Hepatocyte (in vitro differentiated cells): ENCODE measurements at regions not wholly inside any gene's neighbourhood (a gene's known extent, or its start where the extent isn't known, plus 50 kb on each side); places are given as distances from the start of the nearest gene placed in this dataset.

ENCODE experiments used
- EZH2 ChIP-seq: fragments of 200-600 bp; sonication (generic); IDR thresholded peaks from 2 replicates; pipeline ENCODE4 v1.6.1; 2016; ENCODE audit warnings: antibody characterized with exemption, mild to moderate bottlenecking, borderline replicate concordance
- EZH2phosphoT487 ChIP-seq: fragments of 200-600 bp; sonication (generic); IDR thresholded peaks from one replicate; pipeline ENCODE4 v1.6.1; 2018; ENCODE audit warnings: antibody characterized with exemption, mild to moderate bottlenecking, low read depth, moderate library complexity; ENCODE audit not compliant: unreplicated experiment, severe bottlenecking
- TF ChIP-seq, protein P1 (sequence below): fragments of 200-600 bp; sonication (generic); IDR thresholded peaks from 2 replicates; pipeline ENCODE4 v1.5.1; 2016; ENCODE audit warnings: antibody characterized with exemption, mild to moderate bottlenecking; ENCODE audit not compliant: poor library complexity

DNA sequence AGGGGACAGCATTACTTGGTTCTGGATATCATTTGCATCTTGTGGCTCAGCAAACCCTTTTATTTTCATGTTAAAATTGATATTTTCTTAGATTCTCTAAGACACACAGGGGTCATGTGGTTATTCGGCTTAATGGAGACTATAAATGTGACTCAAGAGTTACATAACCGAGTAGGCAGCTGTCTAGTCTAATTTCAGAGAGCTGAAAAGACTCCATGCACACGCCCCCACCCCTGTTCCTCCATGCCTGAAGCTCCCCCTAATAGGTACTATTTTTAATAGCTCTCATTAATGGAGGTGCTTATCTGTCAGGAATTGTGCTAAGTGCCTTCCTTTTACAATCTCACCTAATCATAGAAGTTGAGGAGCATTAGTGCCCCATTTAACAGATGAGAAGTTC is 189.2 kb upstream of the ARHGAP20 start:
- TF ChIP-seq, protein P1, sequence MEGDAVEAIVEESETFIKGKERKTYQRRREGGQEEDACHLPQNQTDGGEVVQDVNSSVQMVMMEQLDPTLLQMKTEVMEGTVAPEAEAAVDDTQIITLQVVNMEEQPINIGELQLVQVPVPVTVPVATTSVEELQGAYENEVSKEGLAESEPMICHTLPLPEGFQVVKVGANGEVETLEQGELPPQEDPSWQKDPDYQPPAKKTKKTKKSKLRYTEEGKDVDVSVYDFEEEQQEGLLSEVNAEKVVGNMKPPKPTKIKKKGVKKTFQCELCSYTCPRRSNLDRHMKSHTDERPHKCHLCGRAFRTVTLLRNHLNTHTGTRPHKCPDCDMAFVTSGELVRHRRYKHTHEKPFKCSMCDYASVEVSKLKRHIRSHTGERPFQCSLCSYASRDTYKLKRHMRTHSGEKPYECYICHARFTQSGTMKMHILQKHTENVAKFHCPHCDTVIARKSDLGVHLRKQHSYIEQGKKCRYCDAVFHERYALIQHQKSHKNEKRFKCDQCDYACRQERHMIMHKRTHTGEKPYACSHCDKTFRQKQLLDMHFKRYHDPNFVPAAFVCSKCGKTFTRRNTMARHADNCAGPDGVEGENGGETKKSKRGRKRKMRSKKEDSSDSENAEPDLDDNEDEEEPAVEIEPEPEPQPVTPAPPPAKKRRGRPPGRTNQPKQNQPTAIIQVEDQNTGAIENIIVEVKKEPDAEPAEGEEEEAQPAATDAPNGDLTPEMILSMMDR, result no peak
- TF ChIP-seq EZH2, result no peak
- TF ChIP-seq EZH2phosphoT487, result no peak
